Astrocyte of the spinal cord (primary cell): ENCODE measurements at regions not wholly inside any gene's neighbourhood (a gene's known extent, or its start where the extent isn't known, plus 50 kb on each side); places are given as distances from the start of the nearest gene placed in this dataset.

ENCODE experiments used
- DNase-seq: peaks from one replicate; pipeline ENCODE4 v3.0.0; 2011; ENCODE audit warnings: low read depth, low spot score
- H3K4me3 ChIP-seq: 2 replicates; pipeline ENCODE4 v1.5.1; 2011; ENCODE audit warnings: low read depth, mild to moderate bottlenecking, low read length, moderate library complexity
- in situ Hi-C: cut with HindIII; loops from 2 replicates; pipeline ENCODE4 v1.10.0; 2017; ENCODE audit warnings: low sequenced_read_pairs
- TF ChIP-seq, protein P1 (sequence below): IDR thresholded peaks from 2 replicates; pipeline ENCODE4 v1.5.1; 2012; ENCODE audit warnings: low read depth, mild to moderate bottlenecking, low read length, inconsistent platforms

DNA sequence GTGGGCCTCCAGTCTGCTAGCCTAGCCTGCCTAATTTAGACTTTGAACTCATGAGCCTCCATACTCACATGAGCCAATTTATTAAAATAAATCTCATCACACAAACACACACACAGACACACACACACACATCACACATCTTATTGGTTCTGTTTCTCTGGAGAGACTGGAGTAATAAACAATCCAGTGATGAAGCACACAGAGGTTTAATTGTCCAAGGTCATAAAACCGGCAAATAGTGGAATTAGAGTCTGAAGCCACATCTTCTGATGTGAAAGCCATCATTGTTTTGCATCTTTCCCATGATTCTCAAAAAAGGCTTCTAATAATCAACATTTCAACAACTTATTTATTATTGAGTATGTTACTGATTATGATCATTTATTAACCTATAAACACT is 249.4 kb upstream of the KCNH8 start:
- TF ChIP-seq, protein P1, sequence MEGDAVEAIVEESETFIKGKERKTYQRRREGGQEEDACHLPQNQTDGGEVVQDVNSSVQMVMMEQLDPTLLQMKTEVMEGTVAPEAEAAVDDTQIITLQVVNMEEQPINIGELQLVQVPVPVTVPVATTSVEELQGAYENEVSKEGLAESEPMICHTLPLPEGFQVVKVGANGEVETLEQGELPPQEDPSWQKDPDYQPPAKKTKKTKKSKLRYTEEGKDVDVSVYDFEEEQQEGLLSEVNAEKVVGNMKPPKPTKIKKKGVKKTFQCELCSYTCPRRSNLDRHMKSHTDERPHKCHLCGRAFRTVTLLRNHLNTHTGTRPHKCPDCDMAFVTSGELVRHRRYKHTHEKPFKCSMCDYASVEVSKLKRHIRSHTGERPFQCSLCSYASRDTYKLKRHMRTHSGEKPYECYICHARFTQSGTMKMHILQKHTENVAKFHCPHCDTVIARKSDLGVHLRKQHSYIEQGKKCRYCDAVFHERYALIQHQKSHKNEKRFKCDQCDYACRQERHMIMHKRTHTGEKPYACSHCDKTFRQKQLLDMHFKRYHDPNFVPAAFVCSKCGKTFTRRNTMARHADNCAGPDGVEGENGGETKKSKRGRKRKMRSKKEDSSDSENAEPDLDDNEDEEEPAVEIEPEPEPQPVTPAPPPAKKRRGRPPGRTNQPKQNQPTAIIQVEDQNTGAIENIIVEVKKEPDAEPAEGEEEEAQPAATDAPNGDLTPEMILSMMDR = no peak
- no peak for DNase-seq
- in situ Hi-C loops = no loop called here
- H3K4me3 ChIP-seq = no peak overlapping the region

DNA sequence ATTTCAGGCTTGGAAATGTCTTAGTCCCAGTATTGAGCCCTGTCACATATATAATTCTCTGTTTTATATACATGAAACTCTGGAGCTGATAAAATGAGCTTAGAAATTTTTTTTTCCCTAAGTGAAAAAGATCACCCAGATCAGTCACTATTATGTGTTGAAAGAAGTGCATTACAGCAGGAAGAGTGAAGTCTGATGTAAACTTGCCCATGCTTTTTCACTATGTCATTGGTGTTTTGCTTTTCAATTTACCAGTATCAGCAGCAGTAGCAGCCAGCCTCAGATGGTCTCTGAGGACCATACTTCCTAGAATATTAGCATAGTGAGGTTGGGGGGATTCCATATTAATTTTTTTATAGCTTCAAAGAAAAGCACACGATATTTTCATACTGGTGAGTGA is 255.6 kb upstream of the KCNH8 start:
- TF ChIP-seq, protein P1 = no peak
- DNase-seq = no peak
- in situ Hi-C loops = no loop called here
- H3K4me3 ChIP-seq = no peak overlapping the region

DNA sequence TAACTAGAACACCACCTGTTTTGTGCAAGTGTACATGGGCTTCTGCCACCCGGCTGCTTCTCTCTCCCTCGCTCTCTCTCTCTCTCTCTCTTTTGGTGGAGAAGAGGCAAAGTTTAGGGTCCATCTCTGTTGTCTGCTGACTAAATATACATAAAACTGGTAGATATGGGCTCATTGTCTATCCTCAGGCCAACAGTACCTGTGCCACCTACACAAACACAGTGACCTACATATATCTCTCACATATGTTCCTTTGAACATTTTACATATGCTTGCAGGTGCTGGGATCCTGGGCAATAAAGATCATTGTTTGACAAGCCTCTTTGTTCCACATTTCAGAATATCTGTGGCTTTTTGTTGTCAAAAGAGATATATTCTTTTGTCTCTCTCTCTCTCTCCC is 256.3 kb upstream of the KCNH8 start:
- DNase-seq = no peak
- in situ Hi-C loops = no loop called here
- no peak overlapping the region for H3K4me3 ChIP-seq
- TF ChIP-seq, protein P1 = no peak

DNA sequence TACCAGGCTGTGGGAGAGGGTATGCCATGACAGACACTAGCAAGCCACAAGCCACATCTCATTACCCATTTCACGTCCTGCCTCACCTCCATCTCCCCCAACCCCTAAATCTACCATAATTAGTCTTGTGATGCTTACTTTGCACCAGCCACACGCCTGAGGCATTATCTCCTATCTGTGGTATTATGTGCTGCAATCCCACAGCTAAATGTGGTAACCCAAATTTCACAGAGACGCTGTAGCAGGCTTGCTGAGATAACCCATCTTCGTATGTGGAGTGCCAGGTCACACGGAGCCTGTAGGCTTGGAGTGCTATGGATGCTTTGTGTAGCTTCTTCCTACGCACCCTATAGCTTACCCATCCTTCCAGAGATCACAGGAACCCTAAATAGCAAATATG is 256.7 kb upstream of the KCNH8 start:
- DNase-seq = no peak
- H3K4me3 ChIP-seq = no peak overlapping the region
- in situ Hi-C loops = no loop called here
- TF ChIP-seq, protein P1 = no peak

DNA sequence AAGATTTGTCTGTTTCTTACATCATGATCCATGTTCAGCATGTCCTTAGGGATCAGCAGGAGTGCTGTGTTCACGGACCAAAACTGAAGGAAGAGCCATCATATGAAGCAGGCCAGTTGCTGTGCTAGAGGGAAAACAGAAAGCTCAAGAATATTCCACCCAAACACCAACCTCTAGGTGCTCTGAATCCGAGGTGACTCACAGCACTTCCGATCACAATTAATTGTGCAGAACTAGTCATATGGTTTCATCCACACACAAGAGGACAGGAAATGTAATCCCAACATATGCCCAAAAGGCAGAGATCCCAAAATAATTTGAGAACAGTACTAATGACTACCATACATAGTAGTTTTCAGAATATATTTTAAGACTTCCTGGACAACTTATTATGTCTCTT is 257.9 kb upstream of the KCNH8 start:
- in situ Hi-C loops = no loop called here
- DNase-seq = no peak
- TF ChIP-seq, protein P1 = no peak
- H3K4me3 ChIP-seq = no peak overlapping the region

DNA sequence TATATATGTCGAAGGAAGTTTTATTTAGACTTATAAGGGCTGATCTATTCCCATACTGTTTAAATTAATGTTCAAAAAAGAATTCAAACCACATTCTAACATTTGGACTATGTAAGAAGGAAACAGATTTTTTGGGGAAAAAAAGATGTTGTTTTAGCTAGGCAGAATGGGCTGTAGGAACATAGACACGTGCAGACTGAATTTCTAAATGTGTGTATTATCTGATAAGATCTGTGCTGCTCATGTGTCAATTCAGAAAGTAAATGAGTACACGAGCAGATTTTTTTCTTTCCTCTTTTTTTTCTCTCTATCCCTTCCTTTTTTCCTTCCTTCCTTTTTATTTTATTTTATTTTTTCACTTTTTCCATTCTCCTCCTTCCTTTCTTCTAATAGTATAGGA is 259.5 kb upstream of the KCNH8 start:
- TF ChIP-seq, protein P1 = no peak
- no peak for DNase-seq
- no peak overlapping the region for H3K4me3 ChIP-seq
- in situ Hi-C loops = no loop called here

DNA sequence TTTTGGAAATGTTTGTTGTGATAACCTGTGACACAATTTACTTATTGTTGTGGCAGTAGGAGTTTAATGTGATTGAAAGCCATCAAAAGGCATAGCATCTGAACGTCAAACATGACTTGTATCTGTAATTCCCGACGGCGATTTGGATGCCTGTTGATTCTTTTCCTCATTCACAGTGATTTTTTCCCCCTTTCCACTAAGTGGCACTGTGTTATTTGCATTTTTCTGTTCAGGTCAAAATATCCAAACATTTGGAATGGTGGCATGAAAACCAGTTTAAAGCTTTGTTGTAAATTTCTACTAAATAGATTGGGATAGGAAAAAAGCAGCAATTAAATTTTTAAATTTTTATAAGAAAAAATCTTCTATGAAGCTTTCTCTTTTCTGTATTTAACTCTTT is 259.9 kb upstream of the KCNH8 start:
- no peak overlapping the region for H3K4me3 ChIP-seq
- in situ Hi-C loops = no loop called here
- TF ChIP-seq, protein P1 = no peak
- DNase-seq = no peak
